Endothelial cell (in vitro differentiated cells): ENCODE measurements at regions not wholly inside any gene's neighbourhood (a gene's known extent, or its start where the extent isn't known, plus 50 kb on each side); places are given as distances from the start of the nearest gene placed in this dataset.
"Not testable (repeated sequence)": the region's sequence is repeated elsewhere in the genome, so short reads cannot be mapped to it uniquely, and the experiment has no call there.

Experiments
- DNase-seq: peaks from one replicate; pipeline ENCODE4 v3.0.0; 2021; ENCODE audit warnings: low spot score
- H3K27ac Mint-ChIP-seq: one replicate; pipeline ENCODE4 v1.8.0; 2021; ENCODE audit warnings: mixed read lengths, inconsistent platforms; ENCODE audit not compliant: unreplicated experiment
- H3K27me3 Mint-ChIP-seq: one replicate; pipeline ENCODE4 v1.8.0; 2021; ENCODE audit warnings: mild to moderate bottlenecking, moderate library complexity, mixed read lengths, inconsistent platforms; ENCODE audit not compliant: unreplicated experiment
- H3K36me3 Mint-ChIP-seq: one replicate; pipeline ENCODE4 v1.8.0; 2021; ENCODE audit warnings: mild to moderate bottlenecking, low read depth, mixed read lengths, inconsistent platforms; ENCODE audit not compliant: unreplicated experiment
- H3K4me1 Mint-ChIP-seq: one replicate; pipeline ENCODE4 v1.8.0; 2021; ENCODE audit warnings: mild to moderate bottlenecking, mixed read lengths, inconsistent platforms; ENCODE audit not compliant: unreplicated experiment
- H3K4me3 Mint-ChIP-seq: one replicate; pipeline ENCODE4 v1.8.0; 2021; ENCODE audit warnings: mild to moderate bottlenecking, mixed read lengths, inconsistent platforms; ENCODE audit not compliant: unreplicated experiment
- H3K9me3 Mint-ChIP-seq: one replicate; pipeline ENCODE4 v1.8.0; 2021; ENCODE audit warnings: mixed read lengths, inconsistent platforms; ENCODE audit not compliant: unreplicated experiment
- TF ChIP-seq, protein P1 (sequence below): fragments of 200-600 bp; sonication (generic); IDR thresholded peaks from one replicate; pipeline ENCODE4 v1.5.0; 2021; ENCODE audit warnings: antibody characterized with exemption; ENCODE audit not compliant: unreplicated experiment

DNA sequence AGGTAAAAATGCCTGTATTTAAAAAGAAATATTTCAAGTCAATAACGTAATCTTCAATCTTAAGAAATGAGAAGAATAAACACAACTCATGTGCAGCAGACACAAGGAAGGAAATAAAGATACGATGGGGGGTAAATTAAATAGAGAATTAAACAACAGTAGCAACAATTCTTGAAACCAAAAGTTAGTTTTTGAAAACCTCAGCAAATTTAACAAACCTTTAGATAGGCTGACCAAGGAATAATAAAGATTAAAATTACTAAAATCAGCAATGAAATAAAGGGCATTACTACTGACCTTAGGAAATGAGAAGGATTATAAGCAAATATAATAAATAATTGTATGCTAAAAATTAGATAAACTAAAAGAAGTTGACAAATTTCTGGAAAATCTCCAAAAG lies 178.9 kb downstream of the RTP5 start:
- Mint-ChIP-seq H3K4me3 (no peak overlapping the region), H3K9me3 (no peaks in the 10 kb centered on the region), H3K27ac (no peak overlapping the region), H3K27me3 (peaks cover 29% of the 10 kb centered on the region), H3K36me3 (peaks cover 5% of the 10 kb centered on the region), H3K4me1 (peaks cover 7% of the 10 kb centered on the region)
- TF ChIP-seq, protein P1, sequence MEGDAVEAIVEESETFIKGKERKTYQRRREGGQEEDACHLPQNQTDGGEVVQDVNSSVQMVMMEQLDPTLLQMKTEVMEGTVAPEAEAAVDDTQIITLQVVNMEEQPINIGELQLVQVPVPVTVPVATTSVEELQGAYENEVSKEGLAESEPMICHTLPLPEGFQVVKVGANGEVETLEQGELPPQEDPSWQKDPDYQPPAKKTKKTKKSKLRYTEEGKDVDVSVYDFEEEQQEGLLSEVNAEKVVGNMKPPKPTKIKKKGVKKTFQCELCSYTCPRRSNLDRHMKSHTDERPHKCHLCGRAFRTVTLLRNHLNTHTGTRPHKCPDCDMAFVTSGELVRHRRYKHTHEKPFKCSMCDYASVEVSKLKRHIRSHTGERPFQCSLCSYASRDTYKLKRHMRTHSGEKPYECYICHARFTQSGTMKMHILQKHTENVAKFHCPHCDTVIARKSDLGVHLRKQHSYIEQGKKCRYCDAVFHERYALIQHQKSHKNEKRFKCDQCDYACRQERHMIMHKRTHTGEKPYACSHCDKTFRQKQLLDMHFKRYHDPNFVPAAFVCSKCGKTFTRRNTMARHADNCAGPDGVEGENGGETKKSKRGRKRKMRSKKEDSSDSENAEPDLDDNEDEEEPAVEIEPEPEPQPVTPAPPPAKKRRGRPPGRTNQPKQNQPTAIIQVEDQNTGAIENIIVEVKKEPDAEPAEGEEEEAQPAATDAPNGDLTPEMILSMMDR: no peak
- DNase-seq: no peak

DNA sequence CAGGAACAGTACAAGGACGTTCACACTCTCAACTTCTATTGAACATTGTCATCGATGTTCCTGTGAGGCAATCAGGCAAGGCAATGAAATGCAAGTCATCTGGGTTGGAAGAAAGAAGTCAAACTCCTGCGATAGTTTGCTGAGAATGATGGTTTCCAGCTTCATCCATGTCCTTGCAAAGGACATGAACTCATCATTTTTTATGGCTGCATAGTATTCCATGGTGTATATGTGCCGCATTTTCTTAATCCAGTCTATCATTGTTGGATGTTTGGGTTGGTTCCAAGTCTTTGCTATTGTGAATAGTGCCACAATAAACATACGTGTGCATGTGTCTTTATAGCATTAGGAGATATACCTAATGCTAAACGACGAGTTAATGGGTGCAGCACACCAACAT lies 180.0 kb downstream of the RTP5 start:
- not testable (repeated sequence) for DNase-seq, H3K36me3 Mint-ChIP-seq, H3K4me1 Mint-ChIP-seq, H3K4me3 Mint-ChIP-seq, H3K27ac Mint-ChIP-seq, H3K9me3 Mint-ChIP-seq
- peaks cover 25% of the 10 kb centered on the region for H3K27me3 Mint-ChIP-seq

DNA sequence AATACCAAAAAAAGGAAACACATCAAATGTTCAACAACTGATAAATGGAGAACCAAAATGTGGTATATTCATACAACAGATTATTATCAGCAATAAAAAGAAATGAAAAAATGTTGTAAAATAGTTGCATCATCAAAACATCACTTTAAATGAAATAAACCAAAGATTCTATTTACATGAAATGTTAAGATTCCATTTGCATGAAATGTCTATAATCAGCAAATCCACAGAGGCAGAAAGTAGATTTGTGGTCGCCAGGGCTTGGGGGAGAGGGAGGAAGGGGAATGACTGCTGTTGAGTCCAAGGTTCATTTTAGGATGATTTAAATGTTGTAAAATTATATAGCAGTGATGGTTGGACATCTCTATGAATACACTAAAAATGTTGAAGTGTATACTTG lies 181.9 kb downstream of the RTP5 start:
- no peak overlapping the region for H3K4me3 Mint-ChIP-seq
- DNase-seq: no peak
- H3K27ac Mint-ChIP-seq: no peak overlapping the region
- TF ChIP-seq, protein P1: no peak
- peaks cover 19% of the 10 kb centered on the region for H3K27me3 Mint-ChIP-seq
- peaks cover under 1% of the 10 kb centered on the region for H3K36me3 Mint-ChIP-seq
- H3K9me3 Mint-ChIP-seq: no peaks in the 10 kb centered on the region
- H3K4me1 Mint-ChIP-seq: peaks cover 5% of the 10 kb centered on the region

DNA sequence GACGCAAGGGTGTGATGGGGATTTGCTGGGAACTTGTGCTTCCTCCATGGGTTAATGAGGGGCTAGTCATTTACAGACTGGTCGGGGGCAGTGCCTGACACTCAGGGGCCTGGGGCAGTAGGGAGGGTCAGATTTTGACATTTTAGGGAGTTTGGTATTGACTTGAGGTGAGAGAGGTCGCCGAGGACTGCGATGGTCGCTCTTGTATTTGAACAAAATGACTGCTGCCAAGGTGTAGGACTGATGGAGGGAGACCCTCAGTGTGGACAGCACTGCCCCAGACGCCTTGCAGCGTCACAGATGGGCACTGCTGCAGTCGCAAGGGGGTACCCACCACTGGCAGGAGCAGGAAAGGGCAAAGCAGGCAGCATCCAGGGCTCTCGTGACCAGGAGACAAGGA lies 182.9 kb downstream of the RTP5 start:
- H3K27me3 Mint-ChIP-seq: peaks cover 21% of the 10 kb centered on the region
- H3K9me3 Mint-ChIP-seq: no peaks in the 10 kb centered on the region
- peaks cover 5% of the 10 kb centered on the region for H3K4me1 Mint-ChIP-seq
- no peak for DNase-seq
- no peaks in the 10 kb centered on the region for H3K36me3 Mint-ChIP-seq
- no peak overlapping the region for H3K27ac Mint-ChIP-seq
- H3K4me3 Mint-ChIP-seq: no peak overlapping the region
- TF ChIP-seq, protein P1: no peak

DNA sequence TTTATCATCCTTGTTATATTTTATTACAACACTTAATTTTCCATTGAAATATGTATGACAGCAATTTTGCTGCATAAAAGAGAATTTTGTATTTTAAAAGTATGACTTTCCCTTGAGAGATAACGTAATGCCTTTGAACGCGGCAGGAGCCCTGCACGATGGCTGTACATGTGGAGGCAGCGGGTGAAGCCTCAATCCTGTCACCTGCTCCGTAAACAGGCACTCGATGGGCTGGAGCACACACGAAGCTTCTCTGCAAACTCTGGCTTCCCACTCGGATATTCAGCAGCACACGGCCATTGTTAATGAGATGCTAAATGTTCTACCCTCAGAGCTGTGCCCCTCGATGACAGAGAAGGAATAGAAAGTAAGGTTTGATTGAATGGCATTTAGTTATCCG lies 184.4 kb downstream of the RTP5 start:
- H3K9me3 Mint-ChIP-seq: no peaks in the 10 kb centered on the region
- no peak for DNase-seq
- no peak overlapping the region for H3K4me3 Mint-ChIP-seq
- no peaks in the 10 kb centered on the region for H3K36me3 Mint-ChIP-seq
- H3K27me3 Mint-ChIP-seq: peaks cover 13% of the 10 kb centered on the region
- H3K27ac Mint-ChIP-seq: no peak overlapping the region
- no peaks in the 10 kb centered on the region for H3K4me1 Mint-ChIP-seq
- TF ChIP-seq, protein P1: no peak

DNA sequence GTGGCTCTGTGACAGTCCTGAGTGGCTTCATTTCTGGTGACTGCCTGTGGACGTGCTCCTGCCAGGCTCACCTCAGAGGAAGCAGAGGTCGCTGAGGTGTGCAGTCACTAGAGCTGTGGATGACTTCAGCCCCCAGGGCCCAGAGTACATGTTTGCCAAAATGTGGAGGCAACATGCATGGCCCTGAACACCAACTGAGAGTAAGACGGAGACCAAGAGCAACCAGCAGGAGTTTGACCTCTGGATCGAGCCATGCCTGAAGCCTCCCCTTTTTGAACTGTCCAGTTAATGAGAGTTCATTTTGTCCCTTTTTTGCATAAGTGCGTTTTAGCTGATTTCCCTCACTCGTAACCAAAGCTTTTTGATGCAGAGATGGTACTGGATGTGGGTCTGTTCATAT lies 184.9 kb downstream of the RTP5 start:
- no peak overlapping the region for H3K4me3 Mint-ChIP-seq
- H3K9me3 Mint-ChIP-seq: no peaks in the 10 kb centered on the region
- H3K36me3 Mint-ChIP-seq: no peaks in the 10 kb centered on the region
- TF ChIP-seq, protein P1: no peak
- H3K27ac Mint-ChIP-seq: no peak overlapping the region
- H3K4me1 Mint-ChIP-seq: no peaks in the 10 kb centered on the region
- DNase-seq: no peak
- H3K27me3 Mint-ChIP-seq: peaks cover 13% of the 10 kb centered on the region
